ENCODE measurements at regions not wholly inside any gene's neighbourhood (a gene's known extent, or its start where the extent isn't known, plus 50 kb on each side); places are given as distances from the start of the nearest gene placed in this dataset.

DNA sequence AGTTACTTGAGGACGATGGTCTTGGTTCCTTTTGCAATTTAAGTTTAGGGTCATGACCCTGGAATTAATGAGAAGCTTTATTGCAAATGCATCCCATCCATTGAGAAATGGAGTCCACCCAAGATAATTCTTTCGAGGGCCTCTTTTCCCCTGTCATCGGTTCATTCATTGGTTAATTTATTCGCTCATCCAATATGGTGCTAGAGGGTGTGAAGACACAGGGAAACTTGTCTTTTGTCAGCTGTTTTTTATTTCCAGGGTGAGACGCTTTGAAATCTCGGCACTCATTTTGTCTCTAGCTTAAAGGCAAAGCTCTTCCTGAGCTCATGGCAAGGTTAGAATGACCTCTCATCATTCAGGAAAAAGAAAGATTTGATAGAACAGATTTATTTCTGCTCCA is 464.2 kb upstream of the EEF2KMT start:
- no peak for DNase-seq (ENCODE audit: low read depth in 2 of 2)

DNA sequence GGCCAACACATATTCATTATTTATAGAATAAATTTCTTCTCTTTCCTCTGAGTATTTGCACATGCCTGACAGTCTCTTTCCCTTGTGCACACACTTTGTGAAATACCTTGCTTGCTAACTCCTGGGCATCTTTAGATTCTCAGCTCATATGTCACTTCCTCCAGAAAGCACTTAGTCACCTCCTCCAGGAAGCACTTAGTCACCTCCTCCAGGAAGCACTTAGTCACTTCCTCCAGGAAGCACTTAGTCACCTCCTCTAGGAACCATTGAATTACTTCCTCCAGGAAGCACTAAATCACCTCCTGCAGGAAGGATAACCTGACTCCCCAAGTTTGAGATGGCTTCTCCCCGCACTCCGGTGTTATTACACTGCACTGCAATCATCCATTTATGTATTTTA is 462.5 kb upstream of the EEF2KMT start:
- DNase-seq (ENCODE audit: low read depth in 2 of 2) = no peak

DNA sequence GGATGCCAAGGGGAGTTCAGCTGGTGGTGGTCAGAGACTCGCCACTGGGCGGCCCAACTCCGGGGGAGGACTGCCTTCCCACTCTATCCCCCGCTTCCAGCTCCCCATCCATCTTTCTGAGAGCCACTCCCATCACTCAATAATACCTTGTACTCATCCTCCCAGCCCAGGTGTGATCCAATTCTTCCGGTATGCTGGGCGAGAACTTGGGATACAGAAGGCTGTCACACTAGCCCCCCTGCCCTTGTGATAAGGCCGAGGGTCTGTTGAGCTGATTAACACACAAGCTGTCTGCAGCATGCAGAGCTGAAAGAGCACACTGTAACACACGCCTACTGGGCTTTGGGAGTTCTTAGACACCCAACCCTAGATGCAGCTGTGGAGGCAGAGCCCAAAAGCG is 460.4 kb upstream of the EEF2KMT start:
- DNase-seq (ENCODE audit: low read depth in 2 of 2) = no peak

DNA sequence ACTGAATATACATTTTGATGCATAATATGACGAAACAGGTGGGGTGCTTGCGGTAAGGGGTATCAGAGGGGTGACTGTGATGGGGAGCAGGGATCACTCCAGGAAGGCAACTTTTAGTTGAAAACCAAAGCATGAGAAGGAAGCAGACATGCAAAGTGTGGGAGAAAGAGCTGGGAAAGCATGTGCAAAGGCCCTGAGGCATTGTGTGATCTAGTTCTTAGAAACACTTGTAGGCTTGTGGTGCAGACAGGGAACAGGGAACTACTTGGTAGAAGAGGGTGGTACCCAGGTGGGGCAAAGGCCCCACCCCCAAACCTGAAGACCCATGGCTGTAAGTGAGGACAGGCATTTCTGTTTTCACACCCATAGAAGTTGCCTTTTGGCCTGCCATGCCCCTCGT is 459.9 kb upstream of the EEF2KMT start:
- no peak for DNase-seq (ENCODE audit: low read depth in 2 of 2)

DNA sequence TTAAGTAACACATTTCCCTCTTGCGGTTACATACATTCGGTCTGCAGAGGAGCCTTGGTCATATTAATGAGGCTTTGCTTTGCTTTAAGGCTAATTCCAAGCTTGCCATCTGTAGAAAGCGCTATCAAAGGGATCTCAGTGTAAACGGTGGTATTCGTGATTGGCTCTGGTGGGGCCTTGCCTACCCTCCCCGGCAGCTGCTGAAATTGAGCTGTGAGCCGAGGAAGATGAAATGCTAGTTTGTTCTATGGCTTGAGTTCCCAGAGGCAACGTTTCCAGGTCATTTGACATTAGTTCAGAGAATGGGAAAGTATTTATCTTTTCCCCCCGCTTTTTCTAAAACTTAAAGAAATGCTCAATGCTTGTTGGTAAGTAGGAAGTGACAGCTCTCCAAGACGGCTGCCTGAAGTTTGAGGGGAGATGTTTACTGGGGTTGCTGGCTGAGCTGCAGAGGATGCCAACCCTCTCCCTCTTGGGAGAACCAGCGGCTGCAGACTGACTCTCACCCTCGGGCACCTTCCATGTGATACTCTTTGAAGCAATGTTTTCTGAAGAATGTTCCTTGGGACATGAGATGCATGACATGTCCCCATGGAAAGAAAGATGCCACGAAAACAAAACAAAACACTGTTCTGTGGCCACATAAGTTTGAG is 458.7 kb upstream of the EEF2KMT start:
- DNase-seq (ENCODE audit: low read depth in 2 of 2) = no peak

DNA sequence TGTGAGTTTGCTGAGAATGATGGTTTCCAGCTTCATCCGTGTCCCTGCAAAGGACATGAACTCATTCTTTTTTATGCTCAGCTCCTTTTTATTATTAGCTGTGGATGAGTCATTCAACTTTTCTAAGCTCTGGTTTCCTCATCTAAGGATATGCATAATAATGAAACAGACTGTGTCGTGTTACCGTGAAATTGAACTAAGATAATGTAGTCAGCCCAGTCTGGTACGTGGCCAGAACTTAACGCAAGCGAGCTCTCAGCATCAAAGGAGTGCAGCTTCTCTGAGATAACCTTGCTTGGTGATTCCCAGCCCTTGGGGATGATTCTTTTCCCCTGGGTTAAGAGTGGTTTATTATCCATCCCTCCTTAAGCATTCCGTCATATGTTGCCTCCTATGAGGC is 454.3 kb upstream of the EEF2KMT start:
- no peak for DNase-seq (ENCODE audit: low read depth in 2 of 2)

DNA sequence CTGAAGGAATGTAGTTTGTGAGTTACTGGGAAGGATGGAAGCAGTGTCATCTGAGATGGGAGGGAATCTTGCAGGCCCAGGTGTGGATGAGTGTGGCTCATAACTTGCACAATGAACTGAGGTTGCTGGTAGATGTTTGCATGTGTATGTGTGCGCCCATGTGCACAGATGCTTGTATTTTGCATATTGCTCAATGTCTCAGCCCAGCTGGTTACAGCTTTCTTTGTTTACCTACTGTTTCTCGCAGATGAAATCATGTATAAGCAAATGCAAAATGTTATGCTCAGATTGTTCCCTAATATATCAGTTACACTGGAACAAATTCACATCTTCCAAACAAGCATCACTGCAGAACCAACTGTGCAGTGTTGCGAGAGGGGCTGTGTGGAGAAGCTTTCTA is 452.2 kb upstream of the EEF2KMT start:
- DNase-seq (ENCODE audit: low read depth in 2 of 2) = no peak

DNA sequence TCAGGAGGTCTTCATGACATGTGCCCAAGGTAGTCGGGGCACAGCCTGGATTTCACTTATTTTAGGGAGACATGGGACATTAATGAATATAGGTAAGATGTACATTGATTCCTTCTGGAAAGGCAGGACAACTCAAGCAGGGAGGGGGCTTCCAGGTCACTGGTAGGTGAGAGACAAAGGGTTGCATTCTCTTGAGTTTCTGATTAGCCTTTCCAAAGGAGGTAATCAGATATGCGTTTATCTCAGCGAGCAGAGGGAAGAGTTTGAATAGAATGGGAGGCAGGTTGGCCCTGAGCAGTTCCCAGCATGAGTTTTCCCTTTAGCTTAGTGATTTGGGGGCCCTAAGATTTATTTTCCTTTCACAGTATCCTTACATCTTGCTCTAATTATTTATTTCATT is 443.8 kb upstream of the EEF2KMT start:
- DNase-seq (ENCODE audit: low read depth in 2 of 2) = no peak

DNA sequence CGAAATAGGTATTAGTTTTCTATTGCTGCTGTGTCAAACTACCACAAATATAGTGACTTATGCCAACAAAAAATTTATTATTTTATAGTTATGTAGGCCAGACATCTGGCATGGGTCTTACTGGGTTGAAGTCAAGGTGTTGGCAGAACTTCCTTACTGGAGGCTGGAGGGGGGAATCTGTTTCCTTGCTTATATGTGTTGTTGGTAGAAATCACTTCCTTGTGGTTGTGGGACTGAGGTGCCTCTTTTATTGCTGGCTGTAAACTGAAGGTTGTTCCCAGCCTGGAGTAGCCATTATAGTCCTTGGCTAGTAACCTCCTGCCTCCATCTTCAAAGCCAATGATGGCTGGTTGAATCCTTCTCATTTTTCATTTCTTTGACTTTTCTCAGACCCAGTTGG is 439.8 kb upstream of the EEF2KMT start:
- DNase-seq (ENCODE audit: low read depth in 2 of 2) = no peak

DNA sequence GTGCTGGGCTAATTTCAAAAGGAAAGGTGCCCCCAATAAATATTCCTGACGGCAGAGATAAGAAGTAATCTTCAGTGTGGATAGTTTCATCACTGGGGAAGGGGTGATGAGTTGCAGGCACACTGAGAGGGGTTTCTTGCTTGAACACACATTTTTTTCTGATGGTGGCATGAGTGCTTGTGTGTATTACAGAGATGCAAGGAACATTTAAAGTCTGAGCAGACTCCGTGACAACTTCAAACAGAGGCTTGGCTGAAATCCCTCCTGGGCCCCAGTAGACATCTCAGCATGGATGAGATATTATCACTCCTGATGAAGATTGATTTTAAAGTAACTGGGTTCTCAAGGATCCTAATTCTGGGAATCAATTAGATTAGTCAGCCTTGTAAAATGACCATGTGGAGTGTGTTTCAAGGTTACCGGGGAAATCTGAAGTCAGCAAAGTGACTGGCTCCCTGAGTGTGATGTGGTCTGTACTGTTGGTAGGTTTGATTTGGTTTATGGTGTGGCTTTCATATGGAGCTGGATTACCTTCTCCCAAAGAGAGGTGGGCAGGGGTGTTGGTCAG is 435.8 kb upstream of the EEF2KMT start:
- no peak for DNase-seq (ENCODE audit: low read depth in 2 of 2)

DNA sequence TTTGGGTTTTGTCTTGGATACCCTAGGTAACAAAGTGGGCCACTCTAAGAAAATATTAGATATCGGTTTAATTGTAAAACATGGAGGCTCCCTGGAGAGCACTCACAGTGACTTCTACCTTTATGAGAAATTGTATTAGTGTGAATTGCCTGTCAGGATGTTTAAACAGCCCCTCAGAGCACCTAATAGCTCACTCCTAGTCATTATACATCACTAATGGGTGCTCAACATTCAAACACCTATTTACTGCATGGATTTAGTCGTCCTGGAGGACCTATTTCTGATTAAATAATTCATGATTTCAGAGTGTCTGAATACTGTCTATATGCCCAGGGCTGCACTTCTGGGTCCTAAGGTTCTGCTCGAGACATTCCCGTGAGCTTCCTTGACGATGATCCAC is 430.2 kb upstream of the EEF2KMT start:
- no peak for DNase-seq (ENCODE audit: low read depth in 2 of 2)

DNA sequence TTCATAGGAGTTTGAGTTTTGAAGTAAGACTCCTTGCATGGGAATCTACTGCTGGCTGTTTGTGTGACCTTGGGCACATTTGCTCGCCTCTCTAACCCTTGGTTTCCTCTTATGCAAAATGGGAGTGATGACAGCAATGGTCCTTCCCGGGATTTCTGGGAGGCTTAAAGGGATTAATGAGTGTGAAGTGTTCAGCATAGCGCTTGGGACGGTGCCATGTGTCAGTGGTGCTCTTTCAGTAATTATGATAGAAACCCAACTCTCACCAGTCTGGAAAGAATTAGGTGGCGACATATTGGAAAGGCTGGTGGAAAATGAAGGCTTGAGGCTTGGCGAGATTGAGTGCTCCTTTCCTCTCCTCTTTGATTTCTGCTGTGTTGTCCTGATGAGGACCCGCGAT is 429.2 kb upstream of the EEF2KMT start:
- no peak for DNase-seq (ENCODE audit: low read depth in 2 of 2)

DNA sequence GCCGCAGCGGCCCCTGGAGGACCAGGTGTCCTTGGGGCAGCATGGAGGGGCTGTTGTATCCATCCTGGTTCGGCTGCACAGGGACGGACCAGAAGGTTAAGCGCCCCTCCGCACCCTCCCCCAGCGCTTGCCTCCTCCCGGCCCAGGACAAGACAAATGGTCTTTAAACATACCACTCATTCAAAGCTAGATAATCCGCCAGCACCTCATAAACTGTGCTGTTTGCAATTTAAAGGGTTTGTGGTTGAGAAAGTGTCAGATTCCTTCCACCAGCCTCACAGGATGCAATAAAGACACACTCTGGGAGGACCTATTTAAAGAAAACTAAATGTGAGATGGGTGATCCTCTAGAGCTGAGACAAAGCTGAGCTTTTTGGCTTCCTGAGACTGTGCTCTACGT is 426.2 kb upstream of the EEF2KMT start:
- DNase-seq (ENCODE audit: low read depth in 2 of 2) = no peak

DNA sequence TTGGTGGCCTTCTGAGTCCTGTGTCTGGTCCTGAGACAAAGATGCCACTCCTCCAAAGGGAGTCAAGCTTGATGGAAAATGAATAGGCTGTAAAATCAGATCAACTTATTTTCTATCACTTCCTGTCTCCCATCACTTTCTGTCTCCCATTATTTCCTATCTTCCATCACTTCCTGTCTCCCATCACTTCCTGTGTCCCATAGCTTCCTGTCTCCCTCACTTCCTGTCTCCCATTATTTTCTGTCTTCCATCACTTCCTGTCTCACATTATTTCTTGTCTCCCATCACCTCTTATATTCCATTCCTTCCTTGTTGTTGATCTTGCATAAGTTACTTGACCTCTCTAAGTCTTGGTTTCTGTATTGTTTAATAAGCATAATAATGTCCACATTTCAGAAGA is 418.5 kb upstream of the EEF2KMT start:
- no peak for DNase-seq (ENCODE audit: low read depth in 2 of 2)

DNA sequence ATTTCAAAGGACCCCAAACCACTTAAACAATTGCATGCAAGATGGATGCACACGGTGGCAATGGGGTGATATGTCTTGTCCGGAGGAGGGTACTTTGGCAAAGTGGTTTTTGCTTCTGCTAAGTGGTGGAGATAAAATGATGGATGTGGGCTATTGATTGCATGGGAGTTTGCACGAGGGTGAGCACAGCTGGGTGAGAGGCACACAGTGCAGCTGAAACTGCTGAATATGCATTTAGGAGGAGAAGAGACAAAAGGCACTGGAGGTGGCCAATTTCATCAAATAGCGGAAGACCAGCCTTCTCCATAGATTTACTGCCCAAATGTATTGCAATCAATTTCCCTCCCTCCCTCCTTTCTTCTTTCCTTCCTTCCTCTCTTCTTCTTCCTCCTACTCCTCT is 414.4 kb upstream of the EEF2KMT start:
- no peak for DNase-seq (ENCODE audit: low read depth in 2 of 2)

DNA sequence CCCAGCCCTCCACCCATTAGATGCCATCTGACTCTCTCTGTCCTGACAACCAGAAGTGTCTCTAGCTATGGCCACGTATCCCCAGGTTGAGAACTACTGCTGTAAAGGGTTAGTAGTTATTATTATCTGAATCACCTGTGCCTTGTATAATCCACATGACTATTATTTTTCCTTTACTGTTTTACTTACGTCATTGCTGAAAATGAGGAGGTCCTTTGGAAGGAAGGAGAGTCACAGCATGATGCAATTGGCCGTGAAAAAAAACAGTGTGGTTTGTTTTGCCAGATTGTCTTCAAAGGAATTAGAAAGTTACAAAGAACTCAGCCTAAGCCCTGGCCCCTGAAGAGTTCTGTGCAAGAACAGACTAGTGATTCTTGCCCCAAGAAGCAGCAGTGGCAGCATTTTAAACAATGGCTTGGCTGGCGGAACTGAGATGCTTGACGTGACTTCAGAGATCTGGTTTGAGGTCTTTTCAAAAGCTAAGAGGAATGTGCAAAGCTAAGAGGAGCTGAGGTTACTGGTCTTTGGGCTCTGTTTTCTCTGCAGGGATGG is 413.3 kb upstream of the EEF2KMT start:
- DNase-seq (ENCODE audit: low read depth in 2 of 2) = no peak

DNA sequence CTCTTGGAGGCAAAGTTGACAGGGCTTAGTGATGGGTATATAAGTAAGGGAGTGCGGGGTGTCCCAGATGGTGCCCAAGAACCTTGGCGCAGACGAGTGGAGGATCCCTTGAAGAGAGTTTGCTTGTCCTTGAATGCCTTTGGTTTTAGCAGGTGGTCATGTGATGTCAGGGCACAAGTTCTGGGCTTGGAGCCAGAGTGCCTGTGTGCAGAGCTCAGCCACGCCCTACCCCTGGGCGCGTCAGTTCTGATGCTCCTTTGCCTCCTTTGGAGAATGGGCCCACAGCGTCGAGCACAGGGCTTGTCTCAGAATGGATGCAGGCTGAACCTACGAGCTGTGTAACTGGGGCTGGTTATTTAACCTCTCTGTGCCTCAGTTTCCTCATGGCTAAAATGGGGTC is 412.2 kb upstream of the EEF2KMT start:
- DNase-seq (ENCODE audit: low read depth in 2 of 2) = no peak

DNA sequence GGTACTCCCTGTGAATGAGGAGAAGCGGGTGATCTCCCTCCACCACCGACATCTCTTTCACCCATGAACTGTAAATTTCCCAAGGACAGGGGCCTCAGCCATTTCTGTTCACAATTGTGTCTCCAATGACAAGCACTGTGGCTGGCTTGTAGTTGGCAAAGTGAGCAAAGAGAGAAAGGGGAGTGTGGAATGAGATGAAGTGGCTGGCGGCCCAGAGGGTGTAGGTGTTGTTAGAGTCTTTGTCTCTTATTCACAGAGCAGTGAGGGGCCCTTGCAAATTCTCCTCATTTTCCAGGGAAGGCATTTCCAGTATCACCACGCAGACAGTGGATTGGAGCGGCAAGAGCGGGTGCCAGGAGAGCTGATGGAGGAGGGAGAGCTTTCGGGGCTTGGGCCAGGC is 411.7 kb upstream of the EEF2KMT start:
- DNase-seq (ENCODE audit: low read depth in 2 of 2) = no peak

DNA sequence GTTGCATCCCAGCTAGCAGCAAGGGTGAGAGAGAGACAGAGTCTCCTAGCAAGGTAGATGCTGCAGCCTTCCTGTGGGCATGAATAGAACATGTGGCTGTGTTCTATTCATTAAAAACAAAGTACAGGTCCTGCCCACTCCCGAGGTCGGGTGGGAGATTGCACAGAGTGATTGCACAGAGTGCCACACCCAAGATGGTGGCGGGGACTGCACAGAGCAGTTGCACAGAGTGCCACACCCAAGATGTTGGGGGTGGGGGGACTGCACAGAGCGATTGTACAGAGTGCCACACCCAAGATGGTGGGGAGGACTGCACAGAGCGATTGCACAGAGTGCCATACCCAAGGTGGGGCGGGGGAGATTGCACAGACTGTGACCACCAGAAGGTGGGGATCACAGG is 410.8 kb upstream of the EEF2KMT start:
- DNase-seq (ENCODE audit: low read depth in 2 of 2) = no peak

DNA sequence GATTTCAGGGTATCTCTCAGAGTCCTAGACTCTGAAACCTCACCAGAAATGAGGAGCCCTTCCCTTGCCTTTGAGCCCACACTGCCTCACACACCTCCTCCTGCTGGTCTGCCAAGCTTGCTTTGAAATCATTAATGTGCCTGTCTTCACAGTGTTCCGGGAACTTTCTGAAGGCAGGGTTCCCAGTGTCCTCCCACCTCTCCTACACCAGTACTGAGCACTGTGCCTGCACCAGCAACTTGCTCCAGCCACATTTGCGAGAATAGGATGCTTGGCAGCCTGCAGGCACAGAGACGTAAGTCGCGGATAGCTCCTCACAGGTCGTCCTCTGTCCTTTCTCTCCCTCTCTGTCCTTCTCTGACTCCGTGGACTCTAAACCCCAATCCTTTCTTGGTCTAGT is 408.4 kb upstream of the EEF2KMT start:
- DNase-seq (ENCODE audit: low read depth in 2 of 2) = no peak

DNA sequence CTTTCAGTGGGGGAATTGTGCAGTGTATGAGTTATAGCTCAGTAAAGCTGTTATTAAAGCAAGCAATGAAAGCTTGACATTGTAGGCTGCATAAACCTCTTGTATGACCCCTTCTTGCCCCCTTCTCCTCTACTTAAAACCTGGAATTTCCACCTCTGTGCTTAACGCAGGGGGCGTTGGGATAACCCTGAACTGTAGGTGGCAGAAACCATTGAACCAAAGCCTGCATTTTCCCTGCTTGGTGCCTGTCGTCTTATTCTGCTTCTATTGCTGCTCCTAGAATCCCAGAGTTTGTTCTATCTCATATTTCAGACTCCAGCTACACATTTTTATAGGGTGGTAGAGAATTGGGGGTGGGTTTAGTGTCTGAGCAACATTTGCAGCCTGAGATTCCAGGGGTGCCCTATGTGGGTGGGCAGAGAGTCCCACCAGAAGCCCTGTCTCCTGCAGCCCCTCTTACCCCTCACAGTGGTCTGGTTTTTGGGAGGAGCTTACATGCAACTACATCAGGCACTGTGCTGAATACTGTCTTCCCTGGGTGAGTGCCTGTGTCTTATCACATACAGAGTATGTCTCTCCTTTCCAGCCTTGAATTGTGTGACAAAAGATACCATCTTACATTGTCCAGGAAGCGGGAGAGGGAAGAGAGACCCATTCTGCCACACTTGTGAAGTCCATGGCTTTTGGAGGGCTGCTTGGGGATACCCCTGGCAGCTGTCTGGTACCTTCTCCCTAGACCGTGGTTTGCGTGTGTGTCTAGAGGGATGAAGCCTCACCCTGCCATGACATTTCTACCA is 407.7 kb upstream of the EEF2KMT start:
- no peak for DNase-seq (ENCODE audit: low read depth in 2 of 2)

DNA sequence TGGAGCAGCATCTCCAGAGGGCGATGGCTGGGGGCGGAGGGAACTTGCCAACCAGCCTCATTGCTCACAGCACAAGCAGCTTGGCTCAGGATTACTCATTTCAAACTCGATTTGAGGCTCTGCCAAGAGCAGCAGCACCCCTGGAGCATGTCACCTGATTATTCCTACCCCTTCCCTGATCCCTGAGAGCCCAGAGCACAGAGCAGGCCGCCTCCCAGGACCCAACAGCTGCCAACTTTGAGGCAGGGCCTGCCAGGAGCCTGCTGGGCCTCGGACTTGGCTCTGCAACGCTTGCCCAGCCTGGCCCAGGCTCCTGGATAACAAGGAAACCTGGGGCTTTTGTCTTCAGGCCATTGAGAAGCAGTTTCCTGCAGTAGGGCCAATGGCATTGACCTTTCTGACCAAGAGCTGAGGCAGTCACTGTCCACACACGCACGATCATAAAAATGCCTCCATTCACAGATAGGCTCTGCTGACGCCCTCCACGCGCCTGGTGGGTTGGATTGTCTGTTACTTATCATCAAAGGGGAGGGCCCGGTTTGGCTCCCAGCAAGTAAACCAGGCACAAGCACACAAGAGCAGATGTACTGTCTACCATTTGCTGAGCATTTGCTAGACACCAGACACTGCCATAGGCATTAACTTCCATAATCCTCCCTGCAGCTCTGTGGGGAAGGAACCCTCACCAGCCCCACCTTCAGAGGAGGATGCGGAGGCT is 406.6 kb upstream of the EEF2KMT start:
- DNase-seq (ENCODE audit: low read depth in 2 of 2) = no peak
